GM13976 (cell line): ENCODE measurements at regions not wholly inside any gene's neighbourhood (a gene's known extent, or its start where the extent isn't known, plus 50 kb on each side); places are given as distances from the start of the nearest gene placed in this dataset.

ENCODE experiments used
- DNase-seq: peaks from one replicate; pipeline ENCODE4 v3.0.0; 2012; ENCODE audit warnings: low spot score
- in situ Hi-C: fragments of 300-500 bp; cut with MboI; formaldehyde crosslinking; loops from one replicate; pipeline ENCODE4 v1.12.0; 2022; ENCODE audit warnings: low sequenced_read_pairs, mixed read lengths, inconsistent platforms; ENCODE audit not compliant: unreplicated experiment
- TF ChIP-seq, protein P1 (sequence below): IDR thresholded peaks from 2 replicates; pipeline ENCODE4 v1.5.1; 2012; ENCODE audit warnings: borderline replicate concordance, mild to moderate bottlenecking; ENCODE audit not compliant: insufficient read depth; ENCODE audit errors: extremely low read depth, missing control alignments, control extremely low read depth

GRCh38 chr3:90056281-90057032, 949.0 kb downstream of the EPHA3 start:
- TF ChIP-seq, protein P1, sequence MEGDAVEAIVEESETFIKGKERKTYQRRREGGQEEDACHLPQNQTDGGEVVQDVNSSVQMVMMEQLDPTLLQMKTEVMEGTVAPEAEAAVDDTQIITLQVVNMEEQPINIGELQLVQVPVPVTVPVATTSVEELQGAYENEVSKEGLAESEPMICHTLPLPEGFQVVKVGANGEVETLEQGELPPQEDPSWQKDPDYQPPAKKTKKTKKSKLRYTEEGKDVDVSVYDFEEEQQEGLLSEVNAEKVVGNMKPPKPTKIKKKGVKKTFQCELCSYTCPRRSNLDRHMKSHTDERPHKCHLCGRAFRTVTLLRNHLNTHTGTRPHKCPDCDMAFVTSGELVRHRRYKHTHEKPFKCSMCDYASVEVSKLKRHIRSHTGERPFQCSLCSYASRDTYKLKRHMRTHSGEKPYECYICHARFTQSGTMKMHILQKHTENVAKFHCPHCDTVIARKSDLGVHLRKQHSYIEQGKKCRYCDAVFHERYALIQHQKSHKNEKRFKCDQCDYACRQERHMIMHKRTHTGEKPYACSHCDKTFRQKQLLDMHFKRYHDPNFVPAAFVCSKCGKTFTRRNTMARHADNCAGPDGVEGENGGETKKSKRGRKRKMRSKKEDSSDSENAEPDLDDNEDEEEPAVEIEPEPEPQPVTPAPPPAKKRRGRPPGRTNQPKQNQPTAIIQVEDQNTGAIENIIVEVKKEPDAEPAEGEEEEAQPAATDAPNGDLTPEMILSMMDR: no peak
- no peak for DNase-seq
- in situ Hi-C loops: no loop called here

DNA sequence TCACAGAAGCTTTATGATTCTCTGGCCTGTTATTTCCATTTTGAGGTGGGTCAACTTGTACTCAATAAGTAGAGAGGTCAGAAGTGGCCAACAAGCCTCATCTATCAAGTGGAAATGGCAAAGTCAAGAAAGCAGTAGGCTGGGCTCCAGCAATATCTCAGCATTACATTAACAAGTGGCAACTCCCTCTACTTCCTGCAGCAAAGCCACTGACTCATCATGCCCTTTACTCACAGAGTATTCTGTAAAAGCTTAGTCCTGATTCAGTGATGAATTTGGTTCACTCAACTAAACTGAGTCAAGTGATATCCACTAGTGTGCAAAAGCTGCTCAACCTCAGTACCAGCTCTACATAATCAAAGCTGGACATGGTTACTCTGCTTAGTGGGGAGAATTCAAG, 954.6 kb downstream of the EPHA3 start:
- in situ Hi-C loops: no loop called here
- TF ChIP-seq, protein P1: no peak
- DNase-seq: no peak

DNA sequence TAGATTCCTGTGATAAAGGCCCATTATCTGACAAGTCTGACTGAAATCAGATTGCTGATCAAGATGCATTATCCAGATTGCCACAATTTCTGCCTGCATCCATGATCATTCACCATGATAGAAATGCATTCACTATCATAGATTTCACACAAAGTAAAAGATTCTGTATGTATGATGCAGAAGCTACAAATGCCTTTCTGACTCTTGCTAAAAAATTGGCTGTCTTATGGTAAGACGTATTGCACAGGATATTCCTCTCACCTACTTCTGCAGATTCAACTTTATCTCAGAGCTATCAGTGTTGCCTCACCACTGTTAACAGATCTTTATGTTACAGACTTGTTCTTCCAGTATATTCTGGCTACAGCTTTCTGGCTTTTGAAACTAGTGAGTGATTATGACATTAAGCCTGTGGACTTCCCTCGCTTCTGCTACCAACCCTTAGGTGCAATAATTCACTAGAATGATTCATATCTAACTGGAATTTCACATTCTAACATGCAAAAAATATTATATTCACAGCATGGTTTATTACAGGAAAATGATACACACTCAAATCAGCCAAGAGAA, 955.3 kb downstream of the EPHA3 start:
- DNase-seq: no peak
- in situ Hi-C loops: no loop called here
- TF ChIP-seq, protein P1: no peak

GRCh38 chr3:90068783-90069182, 961.4 kb downstream of the EPHA3 start:
- DNase-seq: no peak
- in situ Hi-C loops: no loop called here
- TF ChIP-seq, protein P1: no peak

DNA sequence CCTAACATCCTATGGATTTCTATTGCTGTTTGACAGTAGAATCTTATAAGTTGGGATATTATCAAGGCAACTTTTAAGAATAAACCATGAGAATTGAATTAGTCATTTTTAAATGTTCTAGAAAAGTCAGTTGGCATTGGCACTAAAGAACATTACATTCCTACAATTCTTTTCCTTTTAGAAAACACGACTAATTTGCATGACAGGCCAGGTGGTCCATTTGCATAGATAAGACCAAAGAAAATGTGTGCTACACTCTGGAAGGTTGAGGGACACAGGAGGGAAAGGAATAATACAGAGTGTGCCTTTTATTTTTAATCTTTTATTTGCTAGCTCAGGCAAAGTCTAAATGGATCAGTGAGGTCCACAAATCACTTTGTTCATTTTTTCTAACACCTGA, 962.3 kb downstream of the EPHA3 start:
- DNase-seq: no peak
- in situ Hi-C loops: no loop called here
- TF ChIP-seq, protein P1: no peak

DNA sequence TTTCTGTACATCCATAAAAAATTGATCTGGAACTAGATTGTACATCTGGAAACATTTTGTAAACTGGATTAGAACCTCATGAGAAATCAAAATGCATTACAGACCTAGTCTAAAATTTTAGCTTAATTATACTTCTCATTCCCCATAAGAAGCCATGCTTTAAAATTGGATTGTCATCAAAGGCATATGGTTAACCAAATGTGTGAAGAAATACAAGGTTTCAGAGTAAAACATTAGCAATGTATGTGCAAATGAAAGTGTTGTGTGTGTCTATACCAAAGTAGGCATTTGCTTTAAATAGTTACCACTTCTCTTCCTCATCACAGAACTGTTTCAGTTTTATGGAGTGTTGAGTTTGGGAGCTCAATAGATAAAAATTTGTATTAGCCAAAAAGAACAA, 968.7 kb downstream of the EPHA3 start:
- in situ Hi-C loops: loop anchor here (25.0 kb wide), 1 partner anchor 1864 kb away; no protein-coding TSS in a partner anchor
- DNase-seq: no peak
- TF ChIP-seq, protein P1: no peak
